ENCODE measurements at regions not wholly inside any gene's neighbourhood (a gene's known extent, or its start where the extent isn't known, plus 50 kb on each side); places are given as distances from the start of the nearest gene placed in this dataset.

- H3K14ac ChIP-seq (ENCODE audit: insufficient read length): no peak overlapping the region
- no peak overlapping the region for H3K27ac ChIP-seq (ENCODE audit: low read depth, low read length)
- POLR2A ChIA-PET (ENCODE audit: partially characterized antibody): no interaction called here
Measured at GRCh38 chr13:44298314-44298713, 75.3 kb upstream of the SERP2 start.

More at GRCh38 chr13:44298314-44298713, 75.3 kb upstream of the SERP2 start:
- no peak overlapping the region for H2BK120ac ChIP-seq (replicated peaks; ENCODE audit: low read depth, low read length)
- 100% methylated on average over 1 of the region's 1 CpG; no CpG with 5 or more reads in 1 of the 2 experiments for WGBS, 2 experiments (ENCODE audit: extremely low coverage in 1 of 2, insufficient coverage in 1 of 2, insufficient read length in 1 of 2, insufficient replicate concordance in 2 of 2, low coverage in 1 of 2, low lambda C conversion rate in 2 of 2, missing lambda C conversion rate in 1 of 2)
- no peak overlapping the region for H4K5ac ChIP-seq (ENCODE audit: insufficient read length, low read depth, low read length)
- FAIRE-seq: no peak
- no peak overlapping the region for H2AFZ ChIP-seq (ENCODE audit: low read length)
- no peaks in the 10 kb centered on the region for H3K9me3 ChIP-seq (ENCODE audit: insufficient read depth in 2 of 2, low read depth in 1 of 2, low read length in 1 of 2)
- H4K8ac ChIP-seq (ENCODE audit: extremely low read depth, insufficient read depth, low read length): no peak overlapping the region
- H2BK5ac ChIP-seq (ENCODE audit: low read depth, low read length): no peak overlapping the region
- H2BK15ac ChIP-seq (ENCODE audit: low read length): no peak overlapping the region
- no peaks in the 10 kb centered on the region for H3K4me1 ChIP-seq (replicated peaks in 1 of 4; ENCODE audit: control insufficient read depth in 3 of 4, insufficient read depth in 4 of 4, low read length in 3 of 4)
- H3K56ac ChIP-seq (replicated peaks; ENCODE audit: insufficient read length, low read depth, low read length): no peak overlapping the region
- no peak overlapping the region for H2AK5ac ChIP-seq (ENCODE audit: low read depth, low read length)
- no peaks in the 10 kb centered on the region; a peak in 1 of 8 replicates for H3K36me3 ChIP-seq (ENCODE audit: control insufficient read depth in 2 of 4, insufficient read depth in 4 of 4, low read length in 3 of 4)
- no peaks in the 10 kb centered on the region for H3K23me2 ChIP-seq (ENCODE audit: low read depth, low read length)
- no peak overlapping the region for H3K9ac ChIP-seq (replicated peaks in 1 of 4; ENCODE audit: extremely low read depth in 1 of 4, low read depth in 3 of 4, low read length in 3 of 4)
- H3K4me3 ChIP-seq (ENCODE audit: extremely low read depth in 1 of 4, insufficient read depth in 2 of 4, low read depth in 3 of 4, low read length in 4 of 4): no peak overlapping the region
- no peak for DNase-seq (ENCODE audit: low read depth in 1 of 2, low spot score in 2 of 2)
- no peak overlapping the region for H3K4ac ChIP-seq (replicated peaks; ENCODE audit: insufficient read length, low read depth, low read length)
- H4K91ac ChIP-seq (replicated peaks; ENCODE audit: insufficient read length, low read length): no peak overlapping the region
- no peak overlapping the region for H2BK12ac ChIP-seq (ENCODE audit: low read depth, low read length)
- CTCF ChIA-PET (ENCODE audit: partially characterized antibody): no interaction called here
- TF ChIP-seq SUZ12 (IDR thresholded peaks at IDR 0.05; ENCODE audit: low read length) (no peak), EZH2 (IDR thresholded peaks at IDR 0.05; ENCODE audit: low read depth, low read length, severe bottlenecking) (no peak), EGR1 (IDR thresholded peaks at IDR 0.05; ENCODE audit: borderline replicate concordance, low read depth, low read length) (no peak), SRF (IDR thresholded peaks at IDR 0.05; ENCODE audit: low read depth, low read length) (no peak), JUN (IDR thresholded peaks at IDR 0.05; ENCODE audit: low read depth, low read length) (no peak), SIN3A (conservative IDR thresholded peaks at IDR 0.05 in 1 of 2, IDR thresholded peaks at IDR 0.05 in 1 of 2; ENCODE audit: low read depth in 1 of 2, low read length in 2 of 2) (no peak), JUND (IDR thresholded peaks at IDR 0.05; ENCODE audit: low read length) (no peak)
- H3K23ac ChIP-seq (ENCODE audit: insufficient read length): no peak overlapping the region
- H3K79me1 ChIP-seq (ENCODE audit: low read depth, low read length): no peaks in the 10 kb centered on the region
- no peak overlapping the region for H2BK20ac ChIP-seq (ENCODE audit: low read length)
- H3K27me3 ChIP-seq (replicated peaks in 1 of 4; ENCODE audit: control insufficient read depth in 3 of 4, extremely low read depth in 1 of 4, insufficient read depth in 3 of 4, low read length in 3 of 4): no peaks in the 10 kb centered on the region
- no peak overlapping the region for H3K18ac ChIP-seq (ENCODE audit: extremely low read depth, low read length)
- no peaks in the 10 kb centered on the region for H4K20me1 ChIP-seq (replicated peaks in 1 of 2; ENCODE audit: control insufficient read depth in 1 of 2, insufficient read depth in 2 of 2, low read length in 2 of 2)
- no peaks in the 10 kb centered on the region for H3K79me2 ChIP-seq (ENCODE audit: control insufficient read depth in 1 of 2, insufficient read depth in 2 of 2, low read length in 2 of 2)
- H3K4me2 ChIP-seq (ENCODE audit: insufficient read depth in 1 of 2, low read depth in 2 of 2, low read length in 2 of 2): no peak overlapping the region
